Astrocyte of the cerebellum (primary cell): ENCODE measurements at regions not wholly inside any gene's neighbourhood (a gene's known extent, or its start where the extent isn't known, plus 50 kb on each side); places are given as distances from the start of the nearest gene placed in this dataset.
"Not testable (repeated sequence)": the region's sequence is repeated elsewhere in the genome, so short reads cannot be mapped to it uniquely, and the experiment has no call there.

Source experiments
- DNase-seq: peaks from one replicate; pipeline ENCODE4 v3.0.0-alpha.2; 2011; ENCODE audit warnings: low read depth
- H3K4me3 ChIP-seq: 2 replicates; pipeline ENCODE4 v1.5.1; 2011; ENCODE audit warnings: mild to moderate bottlenecking, low read depth, low read length, moderate library complexity
- CTCF ChIP-seq: IDR thresholded peaks from 2 replicates; pipeline ENCODE4 v1.5.1; 2012; ENCODE audit warnings: low read length, low read depth, moderate library complexity, mild to moderate bottlenecking; ENCODE audit errors: missing control alignments
- in situ Hi-C: cut with HindIII; loops from 2 replicates; pipeline ENCODE4 v1.10.0; 2017; ENCODE audit warnings: low sequenced_read_pairs

- no peak overlapping the region for H3K4me3 ChIP-seq
- in situ Hi-C loops = no loop called here
- no peak for DNase-seq
- no peak for TF ChIP-seq CTCF
These were observed 141.5 kb downstream of the MTPAP start for GRCh38 chr10:30207485-30208052.

- TF ChIP-seq CTCF = no peak
- in situ Hi-C loops = no loop called here
- H3K4me3 ChIP-seq = no peak overlapping the region
- DNase-seq = no peak
These were observed 140.6 kb upstream of the JCAD start for GRCh38 chr10:30200017-30200415.

- in situ Hi-C loops = no loop called here
- no peak for DNase-seq
- no peak for TF ChIP-seq CTCF
- no peak overlapping the region for H3K4me3 ChIP-seq
These were observed 140.1 kb upstream of the JCAD start for GRCh38 chr10:30199376-30200016.

GRCh38 chr10:30197186-30197585, 137.8 kb upstream of the JCAD start:
- in situ Hi-C loops = no loop called here
- H3K4me3 ChIP-seq = no peak overlapping the region
- TF ChIP-seq CTCF = no peak
- DNase-seq = no peak

GRCh38 chr10:30196559-30196958, 137.2 kb upstream of the JCAD start:
- in situ Hi-C loops, H3K4me3 ChIP-seq, DNase-seq: not testable (repeated sequence)

GRCh38 chr10:30192846-30193608, 133.6 kb upstream of the JCAD start:
- in situ Hi-C loops = no loop called here
- H3K4me3 ChIP-seq = no peak overlapping the region
- TF ChIP-seq CTCF = no peak
- DNase-seq = no peak
